Activated CD4-positive, alpha-beta memory T cell treated with anti-CD3 and anti-CD28 coated beads for 36 hours (primary cell): ENCODE measurements at regions not wholly inside any gene's neighbourhood (a gene's known extent, or its start where the extent isn't known, plus 50 kb on each side); places are given as distances from the start of the nearest gene placed in this dataset.
"Not testable (repeated sequence)": the region's sequence is repeated elsewhere in the genome, so short reads cannot be mapped to it uniquely, and the experiment has no call there.

Source experiments
- CTCF ChIA-PET: fragments of 350-600 bp; sonication (Branson Sonifier 250); formaldehyde crosslinking; loops from one replicate; lab custom pipeline; 2021; ENCODE audit warnings: antibody characterized with exemption, inconsistent platforms; lab: Charles Lee
- POLR2A ChIA-PET: fragments of 350-600 bp; sonication (Branson Sonifier 250); formaldehyde crosslinking; loops from one replicate; lab custom pipeline; 2021; ENCODE audit warnings: antibody characterized with exemption; lab: Charles Lee
- DNase-seq: peaks from one replicate; pipeline ENCODE4 v3.0.0-alpha.2; 2020
- H3K27ac Mint-ChIP-seq: one replicate; pipeline ENCODE4 v1.8.0; 2021; ENCODE audit warnings: mixed read lengths
- H3K27me3 Mint-ChIP-seq: one replicate; pipeline ENCODE4 v1.8.0; 2021; ENCODE audit warnings: mixed read lengths
- H3K36me3 Mint-ChIP-seq: one replicate; pipeline ENCODE4 v1.8.0; 2021; ENCODE audit warnings: mixed read lengths
- H3K4me1 Mint-ChIP-seq: one replicate; pipeline ENCODE4 v1.8.0; 2021; ENCODE audit warnings: low read depth, mixed read lengths
- H3K4me3 Mint-ChIP-seq: one replicate; pipeline ENCODE4 v1.8.0; 2021; ENCODE audit warnings: mild to moderate bottlenecking, mixed read lengths
- H3K9me3 Mint-ChIP-seq: one replicate; pipeline ENCODE4 v1.8.0; 2021; ENCODE audit warnings: mixed read lengths
- intact Hi-C: fragments of 100-400 bp; cut with micrococcal nuclease; formaldehyde crosslinking; loops from one replicate; pipeline ENCODE4 v1.15.1; 2023

GRCh38 chr5:6289239-6289638 lies 89.1 kb downstream of the MED10 start:
- intact Hi-C loops: no loop called here
- Mint-ChIP-seq H3K36me3 (no peaks in the 10 kb centered on the region), H3K4me1 (no peaks in the 10 kb centered on the region), H3K27me3 (no peaks in the 10 kb centered on the region), H3K27ac (no peak overlapping the region), H3K9me3 (no peaks in the 10 kb centered on the region), H3K4me3 (no peak overlapping the region)
- POLR2A ChIA-PET: no interaction called here
- CTCF ChIA-PET: interaction anchor here (1.0 kb wide), 1 partner anchor 16 kb away, joined by 3 read pairs; no protein-coding TSS in a partner anchor
- no peak for DNase-seq

GRCh38 chr5:6287176-6287575 lies 91.2 kb downstream of the MED10 start:
- intact Hi-C loops: no loop called here
- H3K36me3 Mint-ChIP-seq: no peaks in the 10 kb centered on the region
- ChIA-PET CTCF (no interaction called here), POLR2A (no interaction called here)
- H3K9me3 Mint-ChIP-seq: no peaks in the 10 kb centered on the region
- H3K4me1 Mint-ChIP-seq: no peaks in the 10 kb centered on the region
- H3K27me3 Mint-ChIP-seq: no peaks in the 10 kb centered on the region
- no peak for DNase-seq
- no peak overlapping the region for H3K4me3 Mint-ChIP-seq
- no peak overlapping the region for H3K27ac Mint-ChIP-seq

GRCh38 chr5:6286404-6286803 lies 91.9 kb downstream of the MED10 start:
- Mint-ChIP-seq H3K36me3 (no peaks in the 10 kb centered on the region), H3K4me1 (no peaks in the 10 kb centered on the region), H3K4me3 (no peak overlapping the region), H3K27ac (no peak overlapping the region), H3K27me3 (no peaks in the 10 kb centered on the region), H3K9me3 (no peaks in the 10 kb centered on the region)
- ChIA-PET POLR2A (no interaction called here), CTCF (no interaction called here)
- intact Hi-C loops: no loop called here
- no peak for DNase-seq

- H3K4me3 Mint-ChIP-seq: not testable (repeated sequence)
Measured at GRCh38 chr5:6284491-6284890, 93.9 kb downstream of the MED10 start.

GRCh38 chr5:6282352-6282751 lies 96.0 kb downstream of the MED10 start:
- no peaks in the 10 kb centered on the region for H3K9me3 Mint-ChIP-seq
- no peaks in the 10 kb centered on the region for H3K4me1 Mint-ChIP-seq
- no peak for DNase-seq
- H3K27ac Mint-ChIP-seq: no peak overlapping the region
- no peak overlapping the region for H3K4me3 Mint-ChIP-seq
- CTCF ChIA-PET: no interaction called here
- POLR2A ChIA-PET: no interaction called here
- no peaks in the 10 kb centered on the region for H3K36me3 Mint-ChIP-seq
- intact Hi-C loops: no loop called here
- no peaks in the 10 kb centered on the region for H3K27me3 Mint-ChIP-seq

More at GRCh38 chr5:6284491-6284890, 93.9 kb downstream of the MED10 start:
- H3K9me3 Mint-ChIP-seq, H3K27me3 Mint-ChIP-seq, POLR2A ChIA-PET, intact Hi-C loops, DNase-seq, H3K27ac Mint-ChIP-seq, H3K4me1 Mint-ChIP-seq, H3K36me3 Mint-ChIP-seq, CTCF ChIA-PET: not testable (repeated sequence)

- H3K4me3 Mint-ChIP-seq: no peak overlapping the region
Measured at GRCh38 chr5:6281818-6282217, 96.5 kb downstream of the MED10 start.

GRCh38 chr5:6280425-6281100 lies 97.8 kb downstream of the MED10 start:
- Mint-ChIP-seq H3K27me3 (no peaks in the 10 kb centered on the region), H3K4me1 (no peaks in the 10 kb centered on the region), H3K9me3 (no peaks in the 10 kb centered on the region), H3K36me3 (no peaks in the 10 kb centered on the region), H3K4me3 (no peak overlapping the region), H3K27ac (no peak overlapping the region)
- ChIA-PET POLR2A (interaction anchor here (0.6 kb wide), 1 partner anchor 215 kb away, joined by 4 read pairs; no protein-coding TSS in a partner anchor), CTCF (no interaction called here)
- no peak for DNase-seq
- intact Hi-C loops: no loop called here

More at GRCh38 chr5:6281818-6282217, 96.5 kb downstream of the MED10 start:
- intact Hi-C loops: no loop called here
- POLR2A ChIA-PET: no interaction called here
- no peak for DNase-seq
- no peaks in the 10 kb centered on the region for H3K27me3 Mint-ChIP-seq
- no peaks in the 10 kb centered on the region for H3K36me3 Mint-ChIP-seq
- CTCF ChIA-PET: no interaction called here
- no peak overlapping the region for H3K27ac Mint-ChIP-seq
- no peaks in the 10 kb centered on the region for H3K9me3 Mint-ChIP-seq
- no peaks in the 10 kb centered on the region for H3K4me1 Mint-ChIP-seq

GRCh38 chr5:6279607-6280006 lies 98.7 kb downstream of the MED10 start:
- ChIA-PET CTCF (no interaction called here), POLR2A (no interaction called here)
- peaks cover 3% of the 10 kb centered on the region for H3K4me1 Mint-ChIP-seq
- H3K27me3 Mint-ChIP-seq: no peaks in the 10 kb centered on the region
- H3K9me3 Mint-ChIP-seq: no peaks in the 10 kb centered on the region
- no peak overlapping the region for H3K4me3 Mint-ChIP-seq
- DNase-seq: no peak
- H3K27ac Mint-ChIP-seq: no peak overlapping the region
- no peaks in the 10 kb centered on the region for H3K36me3 Mint-ChIP-seq
- intact Hi-C loops: no loop called here

GRCh38 chr5:6274846-6275543 lies 103.4 kb downstream of the MED10 start:
- H3K36me3 Mint-ChIP-seq: no peaks in the 10 kb centered on the region
- peak; percentile 41 for DNase-seq
- H3K27ac Mint-ChIP-seq: no peak overlapping the region
- H3K27me3 Mint-ChIP-seq: peaks cover 10% of the 10 kb centered on the region
- H3K9me3 Mint-ChIP-seq: no peaks in the 10 kb centered on the region
- peaks cover 3% of the 10 kb centered on the region for H3K4me1 Mint-ChIP-seq
- CTCF ChIA-PET: no interaction called here
- POLR2A ChIA-PET: no interaction called here
- intact Hi-C loops: no loop called here
- no peak overlapping the region for H3K4me3 Mint-ChIP-seq

GRCh38 chr5:6273749-6274148 lies 104.6 kb downstream of the MED10 start:
- POLR2A ChIA-PET: no interaction called here
- Mint-ChIP-seq H3K36me3 (no peaks in the 10 kb centered on the region), H3K4me1 (peaks cover 3% of the 10 kb centered on the region), H3K27me3 (peaks cover 10% of the 10 kb centered on the region), H3K27ac (no peak overlapping the region), H3K9me3 (no peaks in the 10 kb centered on the region), H3K4me3 (no peak overlapping the region)
- no peak for DNase-seq
- CTCF ChIA-PET: interaction anchor here (1.5 kb wide), 1 partner anchor 15 kb away, joined by 3 read pairs; no protein-coding TSS in a partner anchor
- intact Hi-C loops: no loop called here

- ChIA-PET CTCF (interaction anchor here (1.5 kb wide), 1 partner anchor 15 kb away, joined by 3 read pairs; no protein-coding TSS in a partner anchor), POLR2A (no interaction called here)
- no peaks in the 10 kb centered on the region for H3K9me3 Mint-ChIP-seq
- H3K4me1 Mint-ChIP-seq: peaks cover 3% of the 10 kb centered on the region
- no peak overlapping the region for H3K27ac Mint-ChIP-seq
- H3K36me3 Mint-ChIP-seq: no peaks in the 10 kb centered on the region
- H3K27me3 Mint-ChIP-seq: peaks cover 10% of the 10 kb centered on the region
- intact Hi-C loops: no loop called here
- DNase-seq: no peak
- H3K4me3 Mint-ChIP-seq: no peak overlapping the region
Measured at GRCh38 chr5:6273090-6273735, 105.1 kb downstream of the MED10 start.

- intact Hi-C loops: no loop called here
- H3K4me3 Mint-ChIP-seq: no peak overlapping the region
- H3K4me1 Mint-ChIP-seq: peaks cover 1% of the 10 kb centered on the region
- peaks cover 10% of the 10 kb centered on the region for H3K27me3 Mint-ChIP-seq
- no peaks in the 10 kb centered on the region for H3K36me3 Mint-ChIP-seq
- no peak overlapping the region for H3K27ac Mint-ChIP-seq
- H3K9me3 Mint-ChIP-seq: no peaks in the 10 kb centered on the region
- no peak for DNase-seq
- ChIA-PET POLR2A (interaction anchor here (0.5 kb wide), 1 partner anchor 268 kb away, joined by 4 read pairs; no protein-coding TSS in a partner anchor), CTCF (no interaction called here)
Measured at GRCh38 chr5:6269925-6270324, 108.4 kb downstream of the MED10 start.
